Upper lobe of left lung (tissue), 6 donors: ENCODE measurements at regions not wholly inside any gene's neighbourhood (a gene's known extent, or its start where the extent isn't known, plus 50 kb on each side); places are given as distances from the start of the nearest gene placed in this dataset.

Experiments used
- ATAC-seq, 2 donors: fragments of 200-7000 bp; cut with Tn5 transposase; one replicate each; pipeline ENCODE4 v1.9.1; 2022; ENCODE audit warnings: mild to moderate bottlenecking in 2 of 2, moderate library complexity in 2 of 2; ENCODE audit not compliant: low FRiP score in 2 of 2
- DNase-seq, 2 donors: peaks; one replicate each; pipeline ENCODE4 v3.0.0-alpha.2; 2019 to 2020
- H3K27ac ChIP-seq, 4 donors: fragments of 200-600 bp; sonication (generic); one replicate each; pipeline ENCODE4 v1.5.1; 2016 to 2019
- H3K27me3 ChIP-seq, 4 donors: fragments of 200-600 bp; sonication (generic); one replicate each; pipeline ENCODE4 v1.5.1; 2017 to 2019
- H3K36me3 ChIP-seq, 4 donors: fragments of 200-600 bp; sonication (generic); one replicate each; pipeline ENCODE4 v1.5.1; 2016 to 2019
- H3K4me1 ChIP-seq, 4 donors: fragments of 200-600 bp; sonication (generic); one replicate each; pipeline ENCODE4 v1.5.1; 2018 to 2019
- H3K4me3 ChIP-seq, 4 donors: fragments of 200-600 bp; sonication (generic); one replicate each; pipeline ENCODE4 v1.5.1; 2017 to 2019; ENCODE audit warnings: mild to moderate bottlenecking in 2 of 4, moderate library complexity in 1 of 4
- H3K9me3 ChIP-seq, 4 donors: fragments of 200-600 bp; sonication (generic); one replicate each; pipeline ENCODE4 v1.5.1; 2018 to 2019
- EP300 ChIP-seq, 4 donors: sonication (generic); formaldehyde crosslinking; IDR thresholded peaks; one replicate each; pipeline ENCODE4 v1.5.1; 2017; ENCODE audit warnings: antibody characterized with exemption in 4 of 4, control low read depth in 2 of 4
- POLR2A ChIP-seq, 4 donors: fragments of 450-650 bp; IDR thresholded peaks; one replicate each; pipeline ENCODE4 v1.5.1; 2016 to 2017; ENCODE audit warnings: antibody characterized with exemption in 4 of 4, mild to moderate bottlenecking in 2 of 4
- POLR2AphosphoS5 ChIP-seq, 2 donors: sonication (generic); formaldehyde crosslinking; IDR thresholded peaks; one replicate each; pipeline ENCODE4 v1.5.1; 2017; ENCODE audit warnings: antibody characterized with exemption in 2 of 2
- WGBS, 2 donors: methylation state at CpG; one replicate each; pipeline ENCODE4 v1.1.5; 2017 to 2018; 5-methylcytosine and 5-hydroxymethylcytosine counted together
- TF ChIP-seq, protein P1 (sequence below), 6 experiments: fragments of 450-650 bp in 4 of 6; fragments of 200-600 bp in 2 of 6; sonication (generic) in 2 of 6; IDR thresholded peaks; one replicate each; pipeline ENCODE4 v1.5.1; 2016 to 2019; ENCODE audit warnings: antibody characterized with exemption in 6 of 6
- donor health status: DM: no; HTN: no; CAD: no; lungs with moderate emphysema.
- donor health status: DM: no; HTN: yes; CAD: no; lungs with severe emphysema.

DNA sequence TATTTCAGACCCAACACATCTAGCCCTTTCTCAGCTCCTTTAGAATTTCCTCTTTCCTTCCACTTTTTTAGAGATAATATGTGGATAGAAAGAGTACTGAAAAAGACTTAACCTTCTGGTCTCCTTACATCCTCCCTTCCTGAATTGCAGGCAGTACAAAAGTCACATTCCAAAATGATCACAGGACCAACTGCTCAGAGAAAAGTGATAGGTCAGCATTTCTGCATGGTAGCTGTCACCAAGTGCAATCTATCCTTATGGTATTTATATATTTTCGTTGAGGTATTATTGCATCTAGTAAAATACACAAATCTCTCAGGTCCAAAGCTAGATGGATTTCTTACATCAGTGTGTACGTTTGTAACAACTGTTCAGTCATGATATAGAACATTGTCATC, 427.5 kb downstream of the LPIN1 start:
- H3K4me3 ChIP-seq = no peak overlapping the region
- no peak for ATAC-seq
- no peak overlapping the region for H3K27ac ChIP-seq
- 86 to 88% methylated on average over 2 of the region's 2 CpGs for WGBS, 2 donors
- H3K4me1 ChIP-seq = peaks cover 33 to 42% (median 40%) of the 10 kb centered on the region in 4 donors
- no peaks in the 10 kb centered on the region for H3K36me3 ChIP-seq
- H3K27me3 ChIP-seq = no peaks in the 10 kb centered on the region
- H3K9me3 ChIP-seq = no peaks in the 10 kb centered on the region
- DNase-seq = no peak
- TF ChIP-seq, protein P1, sequence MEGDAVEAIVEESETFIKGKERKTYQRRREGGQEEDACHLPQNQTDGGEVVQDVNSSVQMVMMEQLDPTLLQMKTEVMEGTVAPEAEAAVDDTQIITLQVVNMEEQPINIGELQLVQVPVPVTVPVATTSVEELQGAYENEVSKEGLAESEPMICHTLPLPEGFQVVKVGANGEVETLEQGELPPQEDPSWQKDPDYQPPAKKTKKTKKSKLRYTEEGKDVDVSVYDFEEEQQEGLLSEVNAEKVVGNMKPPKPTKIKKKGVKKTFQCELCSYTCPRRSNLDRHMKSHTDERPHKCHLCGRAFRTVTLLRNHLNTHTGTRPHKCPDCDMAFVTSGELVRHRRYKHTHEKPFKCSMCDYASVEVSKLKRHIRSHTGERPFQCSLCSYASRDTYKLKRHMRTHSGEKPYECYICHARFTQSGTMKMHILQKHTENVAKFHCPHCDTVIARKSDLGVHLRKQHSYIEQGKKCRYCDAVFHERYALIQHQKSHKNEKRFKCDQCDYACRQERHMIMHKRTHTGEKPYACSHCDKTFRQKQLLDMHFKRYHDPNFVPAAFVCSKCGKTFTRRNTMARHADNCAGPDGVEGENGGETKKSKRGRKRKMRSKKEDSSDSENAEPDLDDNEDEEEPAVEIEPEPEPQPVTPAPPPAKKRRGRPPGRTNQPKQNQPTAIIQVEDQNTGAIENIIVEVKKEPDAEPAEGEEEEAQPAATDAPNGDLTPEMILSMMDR (IDR thresholded peaks at IDR 0.05) = no peak
- TF ChIP-seq POLR2A (IDR thresholded peaks at IDR 0.05) = no peak
- no peak for TF ChIP-seq POLR2AphosphoS5 (IDR thresholded peaks at IDR 0.05)
- no peak for TF ChIP-seq EP300 (IDR thresholded peaks at IDR 0.05)

- peaks cover 21 to 28% (median 28%) of the 10 kb centered on the region in 4 donors for H3K4me1 ChIP-seq
- DNase-seq = no peak
- WGBS, 2 donors = 91 to 97% methylated on average over 2 of the region's 2 CpGs
These were observed 428.9 kb downstream of the LPIN1 start for GRCh38 chr2:12175323-12175722.

GRCh38 chr2:12176623-12177454, 430.4 kb downstream of the LPIN1 start:
- TF ChIP-seq POLR2AphosphoS5 (IDR thresholded peaks at IDR 0.05) (peak; percentile 42 to 60), POLR2A (IDR thresholded peaks at IDR 0.05) (no peak), EP300 (IDR thresholded peaks at IDR 0.05) (peak in 2 of 4 donors; percentile 44 to 75)
- TF ChIP-seq, protein P1 (IDR thresholded peaks at IDR 0.05) = no peak
- H3K27ac ChIP-seq = peak overlapping the region in 2 of 4 donors; percentile 26 to 58
- H3K4me1 ChIP-seq = peaks cover 16 to 23% (median 22%) of the 10 kb centered on the region in 4 donors
- DNase-seq (peak in 1 of 2 donors; percentile 67), ATAC-seq (peak; percentile 66 to 72)
- H3K4me3 ChIP-seq = no peak overlapping the region
- H3K27me3 ChIP-seq = no peaks in the 10 kb centered on the region
- H3K9me3 ChIP-seq = no peaks in the 10 kb centered on the region
- H3K36me3 ChIP-seq = no peaks in the 10 kb centered on the region
- WGBS, 2 donors = 20 to 22% methylated on average over 9 of the region's 9 CpGs

More at GRCh38 chr2:12175323-12175722, 428.9 kb downstream of the LPIN1 start:
- H3K36me3 ChIP-seq = no peaks in the 10 kb centered on the region
- no peaks in the 10 kb centered on the region for H3K27me3 ChIP-seq
- H3K4me3 ChIP-seq = no peak overlapping the region
- H3K9me3 ChIP-seq = no peaks in the 10 kb centered on the region
- H3K27ac ChIP-seq = no peak overlapping the region
- no peak for TF ChIP-seq POLR2AphosphoS5 (IDR thresholded peaks at IDR 0.05)
- TF ChIP-seq, protein P1 (IDR thresholded peaks at IDR 0.05) = no peak
- TF ChIP-seq EP300 (IDR thresholded peaks at IDR 0.05) = no peak
- no peak for TF ChIP-seq POLR2A (IDR thresholded peaks at IDR 0.05)
- no peak for ATAC-seq

DNA sequence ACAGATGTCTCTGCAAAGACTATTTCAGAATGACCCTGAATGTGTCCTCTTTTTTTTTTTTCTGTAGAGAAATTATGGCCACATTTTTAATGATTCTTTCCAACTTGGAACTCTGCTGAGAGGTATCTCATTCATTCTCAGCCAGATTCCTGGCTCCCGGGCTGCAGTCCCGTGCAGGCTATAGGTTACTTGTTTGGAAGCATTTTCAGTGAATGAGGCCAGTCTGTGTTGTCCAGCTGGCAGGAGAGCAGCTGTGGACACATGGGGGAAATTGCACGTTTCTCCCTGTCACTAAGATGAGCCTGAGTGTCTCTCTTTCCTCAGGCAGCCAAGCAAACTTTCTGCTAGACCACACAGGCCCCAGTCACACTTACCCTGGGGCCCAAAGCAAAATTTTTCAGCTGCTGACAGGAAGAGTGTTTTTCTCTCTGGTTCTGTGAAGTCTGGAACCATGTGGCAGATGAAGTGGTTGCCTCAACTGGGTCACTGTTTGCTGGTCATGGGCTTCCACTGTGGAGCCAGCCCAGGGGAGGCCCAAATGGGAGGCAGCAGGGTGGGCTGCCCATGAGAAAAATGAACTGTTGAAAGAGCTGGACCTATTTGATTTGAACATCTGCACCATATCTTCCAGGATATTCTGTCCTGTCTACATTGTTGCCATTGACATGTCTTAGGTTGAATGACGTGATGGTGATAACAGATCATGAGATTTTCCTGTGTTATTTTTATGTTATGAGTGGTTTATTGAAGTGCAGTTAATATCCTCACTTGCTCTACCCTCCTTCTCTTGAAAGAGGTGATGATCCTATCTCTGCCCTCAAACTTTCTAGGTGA, 431.2 kb downstream of the LPIN1 start:
- no peaks in the 10 kb centered on the region for H3K9me3 ChIP-seq
- DNase-seq = no peak
- TF ChIP-seq POLR2AphosphoS5 (IDR thresholded peaks at IDR 0.05) = no peak
- no peak for TF ChIP-seq POLR2A (IDR thresholded peaks at IDR 0.05)
- TF ChIP-seq EP300 (IDR thresholded peaks at IDR 0.05) = no peak
- TF ChIP-seq, protein P1 (IDR thresholded peaks at IDR 0.05) = no peak
- peak overlapping the region; percentile 5 to 58 (median 24) for H3K27ac ChIP-seq
- ATAC-seq = peak in 1 of 2 donors; percentile 3
- H3K36me3 ChIP-seq = no peaks in the 10 kb centered on the region
- no peak overlapping the region for H3K4me3 ChIP-seq
- 30 to 44% methylated on average over 4 of the region's 4 CpGs for whole genome bisulfite sequencing, 2 donors
- H3K27me3 ChIP-seq = no peaks in the 10 kb centered on the region
- peaks cover 16 to 23% (median 22%) of the 10 kb centered on the region in 4 donors for H3K4me1 ChIP-seq
